ENCODE measurements at regions not wholly inside any gene's neighbourhood (a gene's known extent, or its start where the extent isn't known, plus 50 kb on each side); places are given as distances from the start of the nearest gene placed in this dataset.

DNA sequence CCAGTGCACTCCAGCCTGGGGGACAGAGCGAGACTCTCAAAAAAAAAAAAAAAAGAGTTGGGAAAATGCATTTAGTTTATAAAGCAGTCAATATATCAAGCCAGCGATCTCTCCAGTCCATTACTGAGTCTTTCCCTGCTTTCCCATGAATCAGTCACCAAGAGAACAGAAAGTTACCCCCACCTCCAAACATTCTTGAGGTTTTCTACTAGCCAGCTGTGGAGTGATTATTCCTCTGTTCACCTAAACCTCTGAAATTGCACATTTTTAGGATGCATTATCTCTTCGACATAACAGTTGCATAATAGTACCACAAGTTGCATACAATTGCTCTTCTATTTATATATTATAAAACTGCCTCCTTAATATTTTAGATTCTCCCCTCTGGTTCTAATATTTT is 134.8 kb upstream of the DIO3 start:
- DNase-seq (ENCODE audit: low read depth in 2 of 2, low spot score in 1 of 2) = no peak

DNA sequence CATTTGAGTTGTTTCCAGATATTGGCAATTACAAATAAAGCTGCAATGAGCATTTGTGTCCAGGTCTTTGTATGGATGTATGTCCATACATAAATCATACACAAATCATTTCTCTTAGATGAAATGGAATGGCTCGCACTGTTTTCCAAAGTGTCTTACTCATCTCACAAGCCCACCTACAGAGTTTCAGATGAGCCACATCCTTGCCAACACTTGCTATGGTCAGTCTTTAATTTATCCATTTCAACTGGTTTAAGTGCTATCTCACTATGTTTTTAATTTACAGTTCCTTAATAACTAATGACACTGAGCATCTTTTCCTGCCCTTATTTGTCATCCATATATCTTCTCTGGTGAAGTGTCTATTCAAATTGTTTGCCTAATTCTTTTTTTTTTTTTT is 132.9 kb upstream of the DIO3 start:
- no peak for DNase-seq (ENCODE audit: low read depth in 2 of 2, low spot score in 1 of 2)

DNA sequence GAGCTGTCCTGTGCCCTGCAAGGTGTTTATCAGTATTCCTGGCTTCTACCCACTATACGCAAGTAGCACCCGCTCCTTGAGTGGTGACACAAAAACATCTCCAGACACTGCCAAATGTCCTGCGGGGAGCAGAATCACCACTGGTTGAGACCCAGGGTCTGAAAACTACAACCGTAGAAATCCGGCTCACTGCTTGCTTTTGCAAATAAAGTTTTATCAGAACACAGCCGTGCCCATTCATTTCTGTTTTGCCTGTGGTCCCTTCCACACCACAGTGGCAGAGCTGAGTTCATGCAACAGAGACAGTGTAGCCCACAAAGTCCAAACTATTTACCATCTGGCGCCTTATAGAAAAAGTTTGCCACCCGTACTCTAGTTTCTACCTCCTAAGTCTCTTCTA is 125.7 kb upstream of the DIO3 start:
- no peak for DNase-seq (ENCODE audit: low read depth in 2 of 2, low spot score in 1 of 2)

DNA sequence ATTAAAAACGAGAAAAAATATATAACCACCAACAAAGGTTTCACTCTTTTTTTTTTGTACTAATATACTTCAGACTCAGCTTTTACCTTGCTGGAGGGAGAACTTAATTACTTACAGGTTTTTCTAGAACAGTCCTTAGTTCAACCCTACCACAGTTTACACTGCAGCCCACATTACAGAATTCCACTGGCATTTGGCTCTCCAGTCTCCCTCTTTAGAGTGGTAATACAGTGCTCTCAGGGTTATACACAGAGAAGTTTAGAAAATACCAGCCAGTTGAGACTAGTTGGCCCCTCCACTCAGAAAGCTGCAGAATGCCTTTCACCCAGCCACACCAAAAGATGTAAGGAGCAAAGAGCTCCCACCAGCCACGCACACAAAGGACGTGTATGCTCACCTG is 122.3 kb upstream of the DIO3 start:
- no peak for DNase-seq (ENCODE audit: low read depth in 2 of 2, low spot score in 1 of 2)

DNA sequence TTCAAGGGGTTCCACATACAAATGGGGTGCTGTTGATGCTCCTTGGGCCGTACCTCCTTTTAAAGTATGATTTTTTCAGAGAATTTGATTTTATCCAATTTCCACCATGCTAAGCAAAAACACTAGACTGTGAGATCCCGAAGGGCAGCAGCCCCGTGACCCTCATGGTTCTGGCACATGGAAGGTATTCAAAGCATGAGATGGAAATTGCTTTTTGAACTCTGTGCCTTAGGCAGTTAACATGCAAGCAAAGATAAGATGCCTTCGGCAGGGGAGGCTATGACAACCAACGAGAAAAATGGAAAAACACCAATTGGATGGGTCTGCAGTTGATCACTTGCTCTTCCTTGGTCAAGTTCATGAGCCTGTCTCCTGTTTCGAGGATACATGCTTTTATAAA is 120.8 kb upstream of the DIO3 start:
- no peak for DNase-seq (ENCODE audit: low read depth in 2 of 2, low spot score in 1 of 2)

DNA sequence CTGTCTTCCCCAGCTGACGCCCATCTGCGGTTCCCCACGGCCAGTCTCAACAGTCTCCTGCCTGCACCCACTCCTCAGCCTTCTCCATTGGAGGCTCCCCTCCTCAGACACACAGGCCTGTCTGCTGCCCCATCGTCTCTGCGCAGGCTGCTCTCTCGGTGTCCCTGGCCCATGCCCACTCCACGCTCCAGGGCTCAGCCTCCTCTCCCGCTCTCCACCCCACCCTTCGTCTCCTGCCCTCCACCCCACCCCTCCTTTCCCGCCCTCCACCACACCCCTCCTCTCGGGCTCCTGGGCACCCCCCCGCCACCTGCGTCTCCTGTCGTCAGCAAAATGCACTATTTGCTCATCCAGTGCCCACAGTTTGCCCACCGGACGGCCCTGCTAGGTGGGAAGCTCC is 119.6 kb upstream of the DIO3 start:
- DNase-seq (ENCODE audit: low read depth in 2 of 2, low spot score in 1 of 2) = no peak

DNA sequence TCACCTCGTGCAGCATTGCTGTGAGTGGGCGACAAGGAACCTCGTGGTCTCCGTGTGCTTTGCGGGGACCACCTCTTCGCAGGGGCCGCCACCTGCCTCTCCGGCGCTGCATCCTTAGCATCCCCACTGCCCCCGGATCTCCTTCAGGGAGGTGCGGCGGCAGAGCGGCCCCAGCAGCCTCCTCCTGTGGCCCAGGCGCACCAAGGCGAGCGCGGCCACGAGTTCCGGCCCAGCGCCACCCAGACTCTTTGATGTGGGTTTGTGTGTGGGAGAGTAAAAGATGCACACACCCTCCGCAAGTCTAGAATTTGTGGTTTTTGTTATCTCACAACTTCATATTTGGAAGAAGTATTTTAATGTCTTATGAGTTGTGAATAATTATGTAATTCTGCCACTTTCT is 118.8 kb upstream of the DIO3 start:
- DNase-seq (ENCODE audit: low read depth in 2 of 2, low spot score in 1 of 2) = peak; percentile 15 to 30

DNA sequence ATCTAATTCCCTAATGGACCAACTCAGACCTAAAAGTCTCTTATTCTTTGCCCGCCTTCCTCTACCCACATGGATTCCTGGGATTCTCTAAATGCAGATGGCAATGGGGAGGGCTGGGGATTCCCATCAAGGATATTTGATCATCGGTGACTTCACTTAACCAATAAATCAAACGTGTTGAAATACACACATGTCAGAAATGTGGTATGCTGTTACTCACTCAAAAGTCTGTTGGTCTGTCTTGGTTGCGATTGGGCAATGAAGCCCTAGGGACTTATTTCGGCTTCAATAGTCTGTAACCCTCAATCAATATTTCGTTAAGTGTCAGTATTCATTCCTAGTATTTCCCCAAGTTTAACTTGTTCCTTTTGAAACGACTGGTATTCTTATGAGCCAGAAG is 117.2 kb upstream of the DIO3 start:
- no peak for DNase-seq (ENCODE audit: low read depth in 2 of 2, low spot score in 1 of 2)

DNA sequence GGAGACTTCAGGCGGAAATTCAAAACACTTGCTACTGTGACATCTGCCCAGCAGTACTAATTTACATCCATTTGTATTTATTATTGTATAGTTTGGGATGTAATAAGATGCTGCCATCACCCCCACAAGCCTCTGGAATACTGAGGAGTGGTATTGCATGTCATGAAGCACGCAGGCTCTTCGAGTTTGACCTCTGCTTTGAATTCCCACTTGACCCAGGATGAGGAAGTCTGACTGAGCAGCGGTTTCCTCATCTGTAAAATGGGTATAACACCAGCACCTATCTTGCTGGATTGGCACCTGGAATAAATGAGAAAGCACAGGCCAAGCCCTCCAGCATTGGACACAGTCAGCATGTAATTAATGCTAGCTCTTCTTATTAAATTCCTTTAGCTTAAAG is 116.0 kb upstream of the DIO3 start:
- DNase-seq (ENCODE audit: low read depth in 2 of 2, low spot score in 1 of 2) = no peak

DNA sequence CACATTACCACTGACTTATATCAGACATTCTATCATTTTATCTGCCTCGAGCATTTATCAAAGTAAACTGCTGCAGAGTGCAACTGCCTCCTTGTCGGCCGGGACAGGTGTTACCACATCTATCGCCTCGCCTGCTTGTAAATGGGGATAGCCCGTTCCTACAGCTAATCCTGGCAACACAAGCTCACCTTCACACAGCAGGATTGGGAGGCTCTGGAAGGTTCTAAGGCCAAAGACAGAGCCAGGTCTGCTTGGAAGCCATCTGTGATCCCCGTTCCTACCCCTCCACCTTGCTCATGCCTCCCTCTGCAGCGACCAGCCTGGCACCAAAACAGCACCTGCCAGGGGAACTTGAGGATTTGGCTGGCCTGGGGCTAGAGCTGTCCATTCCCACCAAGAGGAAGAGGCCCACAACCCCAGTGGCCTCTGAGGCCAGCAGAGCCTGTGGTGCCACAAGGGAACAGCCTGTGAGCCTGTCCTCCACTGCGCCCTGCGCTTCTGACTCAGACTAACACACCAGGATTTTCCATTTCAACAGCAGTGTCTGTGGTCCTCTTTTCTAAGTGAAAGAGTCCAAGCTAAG is 114.8 kb upstream of the DIO3 start:
- DNase-seq (ENCODE audit: low read depth in 2 of 2, low spot score in 1 of 2) = no peak

DNA sequence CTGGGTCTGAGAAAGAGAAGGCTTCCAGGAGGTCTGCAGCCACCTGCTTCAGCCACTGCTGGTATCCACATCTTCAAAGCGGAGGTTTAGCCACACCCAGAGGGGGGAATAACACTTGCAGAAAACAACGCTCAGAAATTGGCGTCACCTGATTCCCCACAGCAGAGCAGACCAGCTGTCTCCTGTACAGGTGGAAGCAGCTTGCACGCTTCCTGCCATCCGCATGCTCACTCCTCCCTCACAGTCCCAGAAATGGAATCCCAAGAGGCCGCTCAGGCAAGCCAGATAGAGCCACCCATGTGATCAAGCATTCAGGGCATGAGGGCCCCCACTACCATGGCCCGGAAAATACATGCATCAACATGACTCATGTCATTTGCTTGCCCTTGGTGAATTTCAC is 112.2 kb upstream of the DIO3 start:
- DNase-seq (ENCODE audit: low read depth in 2 of 2, low spot score in 1 of 2) = no peak

DNA sequence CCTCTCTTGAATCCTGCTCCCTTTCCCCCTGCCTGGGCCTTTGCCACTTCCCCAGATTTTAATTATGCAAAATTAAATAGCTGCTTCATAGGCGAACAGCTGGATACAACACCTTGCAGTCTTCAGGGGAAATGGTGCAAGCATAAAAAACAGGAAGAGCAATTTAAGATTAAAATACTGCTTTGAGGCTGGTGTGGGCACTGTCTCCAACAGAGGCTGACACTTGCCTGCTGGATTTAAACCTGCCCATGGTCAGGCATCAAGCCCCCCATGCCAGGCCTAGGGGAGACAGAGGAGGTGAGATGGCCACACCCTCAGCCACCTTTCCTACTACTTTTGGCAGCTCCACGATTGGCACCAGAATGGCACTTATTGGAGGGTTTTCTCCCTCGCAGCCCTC is 110.1 kb upstream of the DIO3 start:
- no peak for DNase-seq (ENCODE audit: low read depth in 2 of 2, low spot score in 1 of 2)

DNA sequence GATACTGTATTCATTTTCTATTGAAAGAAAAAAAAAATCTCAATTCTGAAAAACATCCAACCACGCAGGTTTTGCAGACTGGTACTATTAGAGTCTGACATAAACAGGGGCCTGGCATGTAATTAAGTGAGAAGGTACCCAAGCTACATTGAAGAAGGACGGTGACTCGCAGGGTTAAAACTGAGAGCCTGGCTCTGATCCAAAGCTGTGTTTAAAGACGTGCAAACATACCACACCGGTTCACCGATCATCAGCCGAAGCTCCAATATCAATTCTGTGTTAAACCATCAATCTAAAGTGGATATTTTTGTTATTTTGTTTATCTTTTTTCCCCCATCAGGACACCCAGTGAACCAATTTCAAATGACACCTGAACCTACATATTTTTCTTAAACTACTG is 108.1 kb upstream of the DIO3 start:
- no peak for DNase-seq (ENCODE audit: low read depth in 2 of 2, low spot score in 1 of 2)

DNA sequence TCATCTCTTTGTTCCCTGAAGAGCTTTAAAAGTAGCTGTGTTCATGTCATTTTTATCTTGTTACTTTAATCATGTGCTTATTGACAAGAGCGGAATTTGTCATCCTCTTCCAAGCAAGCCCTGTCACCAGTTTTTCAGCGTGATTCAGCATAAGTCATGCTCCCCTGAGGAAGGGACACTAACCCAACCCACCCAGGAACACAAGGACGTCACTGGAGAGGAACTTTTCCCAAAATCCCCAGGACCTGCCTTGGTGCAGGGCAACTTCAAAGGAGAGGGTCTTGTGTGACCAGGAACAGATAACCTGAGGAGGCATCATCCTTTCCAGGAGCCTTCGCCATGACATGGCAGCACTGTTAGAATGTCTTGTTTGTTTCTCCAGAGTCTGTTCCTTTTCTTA is 107.1 kb upstream of the DIO3 start:
- no peak for DNase-seq (ENCODE audit: low read depth in 2 of 2, low spot score in 1 of 2)

DNA sequence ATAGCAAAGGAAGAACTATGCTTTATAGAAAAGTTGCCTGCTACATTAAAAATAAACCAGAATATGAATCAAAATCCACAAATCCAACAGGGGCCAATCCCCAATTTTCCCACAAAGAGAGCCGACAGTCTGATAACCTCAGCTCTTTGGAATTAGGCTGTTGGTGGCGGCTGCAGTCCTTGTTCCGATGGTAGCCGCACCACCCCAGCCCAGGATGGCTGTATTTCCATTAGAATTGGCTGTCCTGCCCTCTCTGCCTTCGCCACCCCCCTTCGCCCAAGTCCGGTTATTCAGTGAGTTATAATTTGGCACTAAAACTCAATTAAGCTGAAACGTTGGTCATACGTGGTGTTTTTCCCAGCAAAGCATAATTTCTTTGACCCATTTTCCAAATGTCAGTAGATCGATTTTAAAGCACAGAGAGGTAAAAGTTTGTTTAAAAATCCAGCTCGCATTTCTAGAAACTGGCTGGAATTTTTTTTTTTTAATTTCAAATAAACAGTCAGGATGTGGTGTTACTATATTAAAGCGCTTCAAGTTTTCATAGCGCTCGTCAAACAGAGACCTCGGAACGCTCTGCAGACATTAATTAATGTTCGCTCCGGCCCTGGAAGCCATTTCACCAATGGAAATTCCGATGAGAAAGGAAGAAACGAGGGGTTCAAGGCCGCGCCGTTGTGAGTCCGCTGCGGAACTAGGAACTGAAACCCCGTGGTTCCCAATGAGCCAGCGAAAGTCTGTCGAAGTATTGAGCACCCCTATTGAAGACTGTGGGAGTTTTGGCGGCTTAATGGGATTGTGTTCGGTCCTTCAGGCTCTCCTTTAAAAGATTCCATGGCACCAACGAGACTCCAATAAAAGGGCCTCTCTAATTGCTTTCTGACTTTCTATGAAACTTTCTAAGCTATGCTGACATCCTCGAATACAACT is 104.8 kb upstream of the DIO3 start:
- no peak for DNase-seq (ENCODE audit: low read depth in 2 of 2, low spot score in 1 of 2)

DNA sequence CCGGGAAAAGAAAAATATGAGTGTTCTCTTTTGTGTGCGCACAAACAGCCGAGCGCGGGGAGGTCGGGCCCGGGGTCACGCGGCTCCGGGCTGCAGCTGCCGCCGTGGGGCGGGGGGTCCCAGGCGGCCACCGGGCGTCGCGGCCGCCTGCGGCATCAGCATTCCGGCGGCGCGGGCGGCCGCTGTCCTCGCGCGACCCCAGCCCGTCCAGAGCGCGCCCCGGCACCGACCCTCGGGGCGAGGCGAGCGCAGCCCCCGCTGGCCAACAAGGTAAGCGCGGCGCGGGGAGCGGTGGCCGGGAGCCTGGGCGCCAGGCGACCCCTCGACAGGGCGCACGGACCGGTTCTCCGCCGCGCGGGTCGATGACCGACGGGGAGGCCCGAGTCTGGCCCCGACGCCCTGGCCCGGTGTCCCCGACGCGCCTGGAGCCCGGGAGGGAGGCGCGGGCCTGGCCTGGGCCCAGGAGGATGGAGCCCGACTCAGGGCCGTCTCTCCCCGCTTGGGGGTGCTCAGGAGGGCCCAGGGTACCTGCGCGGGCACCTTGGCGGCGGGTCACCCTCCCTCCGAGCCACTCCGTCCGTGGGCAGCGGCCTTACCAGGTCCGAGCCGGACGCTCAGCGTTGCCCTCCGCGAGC is 103.9 kb upstream of the DIO3 start:
- no peak for DNase-seq (ENCODE audit: low read depth in 2 of 2, low spot score in 1 of 2)

DNA sequence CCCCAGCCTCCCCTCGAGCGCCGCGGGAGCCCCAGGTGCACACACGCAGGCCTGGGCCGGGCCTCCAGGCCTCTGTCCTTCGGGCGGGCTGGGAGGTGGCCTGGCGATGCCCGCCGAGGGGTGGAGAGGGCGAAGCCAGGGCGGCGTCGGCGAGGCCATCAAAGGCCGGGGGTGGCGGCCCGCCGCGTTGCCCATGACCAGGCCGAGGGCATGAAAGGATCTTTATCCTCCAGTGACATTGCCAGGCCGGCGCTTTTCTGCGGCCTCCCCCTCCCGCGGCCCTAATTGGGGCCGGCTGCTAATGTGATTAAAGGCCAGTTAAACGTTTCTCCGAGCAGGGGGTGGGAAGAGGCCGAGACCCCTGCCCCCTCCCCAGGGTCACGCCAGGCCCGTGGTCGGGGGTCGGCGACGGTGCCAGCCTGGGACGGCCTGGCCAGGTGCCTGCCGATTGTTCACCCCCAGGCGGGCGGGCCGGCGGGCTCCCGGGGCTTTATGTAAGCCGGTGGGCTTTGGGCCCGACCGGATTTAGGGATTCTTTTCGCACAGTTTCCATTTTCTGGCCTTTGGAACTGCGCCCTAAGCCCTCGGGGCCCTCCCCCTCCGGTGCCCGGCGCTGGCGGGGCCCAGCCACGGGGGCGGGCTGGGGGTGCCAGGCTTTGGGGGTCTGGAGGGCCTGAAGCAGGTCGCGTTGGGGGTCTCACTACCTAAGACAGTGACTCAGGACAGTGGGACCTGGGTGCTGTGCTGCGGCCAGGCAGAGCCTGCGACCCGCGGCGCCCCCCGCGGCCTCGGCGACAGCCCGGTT is 103.2 kb upstream of the DIO3 start:
- DNase-seq (ENCODE audit: low read depth in 2 of 2, low spot score in 1 of 2) = no peak

DNA sequence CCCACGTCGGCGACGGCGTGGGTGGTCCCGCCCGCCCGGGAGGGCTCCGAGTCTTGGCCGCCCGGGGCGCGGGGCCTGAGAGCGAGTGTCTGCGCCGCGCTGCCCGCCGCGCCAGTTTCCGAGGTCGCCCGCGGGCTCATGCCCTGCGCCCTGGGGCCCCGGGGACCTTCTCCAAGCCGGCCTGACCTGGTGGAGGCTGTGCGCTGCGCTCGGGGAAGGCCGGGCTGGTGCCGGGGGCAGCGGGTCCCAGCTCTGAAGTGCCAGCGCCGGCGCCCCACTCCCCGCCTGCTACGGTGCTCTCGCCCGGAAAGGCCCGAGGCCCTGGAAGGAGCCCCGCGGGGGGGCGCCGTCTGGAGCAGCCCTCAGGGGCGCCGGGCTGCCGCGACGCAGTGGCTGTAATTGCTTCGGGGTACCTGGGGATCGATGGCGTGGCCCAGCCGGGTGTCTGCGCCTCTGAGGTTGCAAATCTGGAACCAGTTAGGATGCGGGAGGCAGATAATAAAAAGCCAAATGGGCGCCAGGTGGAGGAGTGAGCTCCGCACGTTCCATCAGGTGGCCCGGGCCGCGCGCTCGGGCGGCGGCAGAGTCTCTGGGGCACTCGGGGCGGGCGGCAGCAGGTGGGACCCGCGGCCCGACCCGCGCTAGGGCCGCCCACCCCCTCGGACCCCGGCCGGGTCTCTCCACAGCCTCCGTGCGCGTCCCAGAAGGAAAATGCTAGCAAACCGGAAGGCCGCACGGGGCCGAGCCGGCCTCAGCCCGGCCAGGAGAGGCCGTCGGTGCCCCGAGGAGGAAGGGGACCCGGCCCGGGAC is 102.3 kb upstream of the DIO3 start:
- no peak for DNase-seq (ENCODE audit: low read depth in 2 of 2, low spot score in 1 of 2)

DNA sequence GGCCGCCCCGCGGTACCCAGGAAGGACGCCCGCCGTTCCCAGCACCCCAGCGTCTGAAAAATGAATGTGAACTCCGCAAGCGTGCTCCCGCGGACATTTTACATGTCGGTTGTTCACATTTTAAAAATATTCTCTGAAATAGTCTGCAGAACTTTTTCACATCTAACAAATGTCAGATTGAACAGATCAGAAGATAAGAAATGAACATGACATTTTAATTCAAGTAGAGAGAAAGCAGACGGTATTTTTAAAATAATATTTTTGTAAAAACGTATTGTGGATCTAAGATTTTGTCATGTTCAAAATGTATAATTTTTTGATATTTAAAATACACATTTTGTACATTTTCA is 101.8 kb upstream of the DIO3 start:
- no peak for DNase-seq (ENCODE audit: low read depth in 2 of 2, low spot score in 1 of 2)

DNA sequence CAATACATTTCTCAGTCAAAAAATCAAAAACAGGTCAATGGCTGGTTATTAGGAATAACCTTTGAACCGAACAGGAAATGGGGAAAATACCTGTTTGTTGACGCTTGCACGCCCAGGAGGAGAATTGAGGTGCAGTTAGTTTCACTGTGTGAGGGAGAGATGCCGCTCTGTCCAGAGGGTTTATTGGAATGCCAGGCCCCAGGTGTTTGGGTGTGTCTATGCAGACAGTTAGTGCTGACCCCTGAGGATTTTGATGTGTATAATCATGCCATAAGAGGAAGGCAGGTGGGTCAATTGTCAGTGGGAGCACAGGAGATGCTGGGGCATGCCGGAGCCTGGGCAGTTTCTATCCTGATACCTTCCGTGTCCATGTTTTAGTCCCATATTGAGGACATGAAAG is 100.8 kb upstream of the DIO3 start:
- no peak for DNase-seq (ENCODE audit: low read depth in 2 of 2, low spot score in 1 of 2)
